K562 (cell line): ENCODE measurements at regions not wholly inside any gene's neighbourhood (a gene's known extent, or its start where the extent isn't known, plus 50 kb on each side); places are given as distances from the start of the nearest gene placed in this dataset.

ENCODE experiments used
- ATAC-seq: fragments of 200-7000 bp; cut with Tn5 transposase; 3 replicates; pipeline ENCODE4 v1.9.1; 2020; ENCODE audit warnings: moderate library complexity
- BruUV-seq: library from RNA; stranded (reverse); fragments of 400-500 nt; replicated peaks from 2 replicates; lab custom pipeline; 2021; lab: Mats Ljungman, UMichigan
- CTCF ChIA-PET: fragments of 300-600 bp; formaldehyde crosslinking; extraction: SDS; loops from one replicate; lab custom pipeline; 2021; ENCODE audit warnings: low intra/inter-chr PET ratio; lab: Yijun Ruan, JAX
- POLR2A ChIA-PET: fragments of 300-600, 350-650 bp; sonication (Branson Sonifier 250); formaldehyde crosslinking; extraction: SDS; loops from one replicate; lab custom pipeline; 2021; ENCODE audit warnings: antibody characterized with exemption, inconsistent platforms; lab: Yijun Ruan, JAX
- DNase-seq, 4 experiments: peaks; one replicate each; pipeline versions ENCODE4 v3.0.0 to v3.0.0-alpha.2; 2011 to 2018; ENCODE audit warnings: low spot score in 3 of 4, mixed read lengths in 3 of 4; ENCODE audit errors: extremely low read depth in 1 of 4
- FAIRE-seq: peaks from 2 replicates; lab custom pipeline; 2011; peaks lifted over from hg19 to GRCh38; lab: Jason Lieb, UNC
- H2AFZ ChIP-seq: 2 replicates; pipeline ENCODE4 v1.6.0; 2011; ENCODE audit warnings: low read depth, low read length, control low read depth, inconsistent platforms
- H3K27ac ChIP-seq: fragments of 200-600 bp; 3 replicates; pipeline ENCODE4 v1.8.0; 2011; ENCODE audit warnings: low read depth, mild to moderate bottlenecking, control low read depth, inconsistent platforms, low read length, moderate library complexity, mixed read lengths; ENCODE audit errors: extremely low read depth
- H3K27me3 ChIP-seq, 2 experiments: fragments of 300-600 bp in 1 of 2; 2 replicates in 1 of 2; 3 replicates in 1 of 2; pipeline versions ENCODE4 v1.6.0 to v1.8.0; 2011; ENCODE audit warnings: inconsistent platforms in 2 of 2, low read length in 2 of 2, mild to moderate bottlenecking in 1 of 2, mixed read lengths in 1 of 2, moderate library complexity in 1 of 2; ENCODE audit not compliant: control insufficient read depth in 2 of 2, insufficient read depth in 2 of 2
- H3K36me3 ChIP-seq: fragments of 300-600 bp; 3 replicates; pipeline ENCODE4 v1.8.0; 2011; ENCODE audit warnings: mild to moderate bottlenecking, low read length, inconsistent platforms; ENCODE audit not compliant: control insufficient read depth, insufficient read depth
- H3K4me1 ChIP-seq, 2 experiments: fragments of 200-600 bp in 1 of 2; replicated peaks in 1 of 2; 2 replicates in 1 of 2; 3 replicates in 1 of 2; pipeline versions ENCODE4 v1.5.1 to v1.8.0; 2011; ENCODE audit warnings: inconsistent platforms in 2 of 2, low read length in 2 of 2, mild to moderate bottlenecking in 1 of 2, mixed read lengths in 1 of 2, moderate library complexity in 1 of 2; ENCODE audit not compliant: control insufficient read depth in 2 of 2, insufficient read depth in 2 of 2
- H3K4me2 ChIP-seq: 2 replicates; pipeline ENCODE4 v1.6.1; 2011; ENCODE audit warnings: low read length, control low read depth, inconsistent platforms, mixed read lengths; ENCODE audit not compliant: insufficient read depth
- H3K4me3 ChIP-seq: fragments of 200-600 bp; sonication (generic), shearing (Covaris generic); 2 replicates; pipeline ENCODE4 v1.5.1; 2016; ENCODE audit warnings: control low read depth, inconsistent platforms
- H3K79me2 ChIP-seq: fragments of 200-600 bp; 3 replicates; pipeline ENCODE4 v1.8.0; 2011; ENCODE audit warnings: low read length, inconsistent platforms; ENCODE audit not compliant: control insufficient read depth, insufficient read depth
- H3K9ac ChIP-seq, 2 experiments: 2 replicates each; pipeline versions ENCODE4 v1.6.0 to v1.6.1; 2011; ENCODE audit warnings: low read depth in 2 of 2, low read length in 2 of 2, control low read depth in 1 of 2, inconsistent platforms in 1 of 2, mild to moderate bottlenecking in 1 of 2, mixed read lengths in 1 of 2; ENCODE audit not compliant: insufficient read depth in 1 of 2
- H3K9me1 ChIP-seq: one replicate; pipeline ENCODE4 v1.6.0; 2011; ENCODE audit warnings: inconsistent platforms, mild to moderate bottlenecking, low read length, moderate library complexity; ENCODE audit not compliant: control insufficient read depth, insufficient read depth
- H3K9me3 ChIP-seq: replicated peaks from 2 replicates; pipeline ENCODE4 v1.5.1; 2011; ENCODE audit warnings: low read depth, low read length, inconsistent platforms; ENCODE audit not compliant: control insufficient read depth, insufficient read depth
- H4K20me1 ChIP-seq: replicated peaks from 2 replicates; pipeline ENCODE4 v1.6.1; 2011; ENCODE audit warnings: low read length, inconsistent platforms, mixed read lengths; ENCODE audit not compliant: control insufficient read depth, insufficient read depth
- CREM ChIP-seq: IDR thresholded peaks from 2 replicates; pipeline ENCODE4 v1.6.1; 2014; ENCODE audit warnings: antibody characterized with exemption, low read depth
- ESRRA ChIP-seq: fragments of 450-650 bp; IDR thresholded peaks from 2 replicates; pipeline ENCODE4 v1.6.1; 2014; ENCODE audit warnings: low read depth, mild to moderate bottlenecking, moderate library complexity, borderline replicate concordance
- KLF6 ChIP-seq: fragments of 250-450 bp; sonication (Bioruptor Pico); IDR thresholded peaks from 2 replicates; pipeline ENCODE4 v1.4.0; 2020; ENCODE audit warnings: mild to moderate bottlenecking, moderate library complexity, borderline replicate concordance
- MBD2 ChIP-seq: sonication (generic); IDR thresholded peaks from 2 replicates; pipeline ENCODE4 v1.6.1; 2016; ENCODE audit warnings: low read depth, borderline replicate concordance
- MCM2 ChIP-seq: fragments of 450-650 bp; IDR thresholded peaks from 2 replicates; pipeline ENCODE4 v1.6.1; 2017; ENCODE audit warnings: low read depth, mild to moderate bottlenecking
- MEIS2 ChIP-seq: fragments of 450-650 bp; IDR thresholded peaks from 2 replicates; pipeline ENCODE4 v1.6.1; 2014; ENCODE audit warnings: mild to moderate bottlenecking; ENCODE audit not compliant: partially characterized antibody
- NUFIP1 ChIP-seq: fragments of 450-650 bp; IDR thresholded peaks from 2 replicates; pipeline ENCODE4 v1.6.1; 2018; ENCODE audit not compliant: partially characterized antibody
- PHF21A ChIP-seq: fragments of 450-650 bp; IDR thresholded peaks from 2 replicates; pipeline ENCODE4 v1.6.1; 2017; ENCODE audit warnings: low read depth, borderline replicate concordance
- POLR2A ChIP-seq: fragments of 450-650 bp; conservative IDR thresholded peaks from 2 replicates; pipeline ENCODE4 v1.6.1; 2016
- POLR2AphosphoS2 ChIP-seq: IDR thresholded peaks from 2 replicates; pipeline ENCODE4 v1.6.1; 2012; ENCODE audit warnings: low read length, improper control_type of control experiment
- RCOR1 ChIP-seq, 2 experiments: IDR thresholded peaks; 2 replicates each; pipeline ENCODE4 v1.6.1; 2012; ENCODE audit warnings: low read depth in 2 of 2, low read length in 2 of 2, borderline replicate concordance in 1 of 2, improper control_type of control experiment in 1 of 2
- SLC30A9 ChIP-seq: fragments of 250-450 bp; sonication (Bioruptor Pico); IDR thresholded peaks from 2 replicates; pipeline ENCODE4 v1.8.0; 2022; ENCODE audit warnings: mild to moderate bottlenecking, moderate library complexity
- TAL1 ChIP-seq: fragments of 450-650 bp; IDR thresholded peaks from 2 replicates; pipeline ENCODE4 v1.6.1; 2016; ENCODE audit warnings: mild to moderate bottlenecking
- ZEB2 ChIP-seq: fragments of 450-650 bp; IDR thresholded peaks from 2 replicates; pipeline ENCODE4 v1.6.1; 2016
- ZKSCAN3 ChIP-seq: fragments of 250-450 bp; sonication (Bioruptor Pico); IDR thresholded peaks from 2 replicates; pipeline ENCODE4 v1.4.0; 2020
- WGBS: fragments of 100-300 bp; shearing (Covaris generic); methylation state at CpG from one replicate; pipeline ENCODE4 v1.1.6; 2016; ENCODE audit warnings: low coverage, mixed read lengths; ENCODE audit not compliant: insufficient coverage; ENCODE audit errors: missing lambda C conversion rate; 5-methylcytosine and 5-hydroxymethylcytosine counted together
- in situ Hi-C: fragments of 300-500 bp; cut with MboI; formaldehyde crosslinking; loops from 4 replicates; pipeline ENCODE4 v1.15.0; 2018; ENCODE audit warnings: inconsistent platforms, mixed read lengths
- intact Hi-C: fragments of 100-400 bp; cut with micrococcal nuclease; formaldehyde crosslinking; loops from 2 replicates; pipeline ENCODE4 v1.14.2; 2022
- TF ChIP-seq, protein P1 (sequence below): sonication (generic); formaldehyde crosslinking; IDR thresholded peaks from 2 replicates; pipeline ENCODE4 v1.8.0; 2022; ENCODE audit warnings: missing genetic modification reagents, mild to moderate bottlenecking, borderline replicate concordance
- TF ChIP-seq, protein P2 (sequence below): fragments of 450-650 bp; IDR thresholded peaks from 2 replicates; pipeline ENCODE4 v1.6.1; 2018; ENCODE audit not compliant: partially characterized antibody

DNA sequence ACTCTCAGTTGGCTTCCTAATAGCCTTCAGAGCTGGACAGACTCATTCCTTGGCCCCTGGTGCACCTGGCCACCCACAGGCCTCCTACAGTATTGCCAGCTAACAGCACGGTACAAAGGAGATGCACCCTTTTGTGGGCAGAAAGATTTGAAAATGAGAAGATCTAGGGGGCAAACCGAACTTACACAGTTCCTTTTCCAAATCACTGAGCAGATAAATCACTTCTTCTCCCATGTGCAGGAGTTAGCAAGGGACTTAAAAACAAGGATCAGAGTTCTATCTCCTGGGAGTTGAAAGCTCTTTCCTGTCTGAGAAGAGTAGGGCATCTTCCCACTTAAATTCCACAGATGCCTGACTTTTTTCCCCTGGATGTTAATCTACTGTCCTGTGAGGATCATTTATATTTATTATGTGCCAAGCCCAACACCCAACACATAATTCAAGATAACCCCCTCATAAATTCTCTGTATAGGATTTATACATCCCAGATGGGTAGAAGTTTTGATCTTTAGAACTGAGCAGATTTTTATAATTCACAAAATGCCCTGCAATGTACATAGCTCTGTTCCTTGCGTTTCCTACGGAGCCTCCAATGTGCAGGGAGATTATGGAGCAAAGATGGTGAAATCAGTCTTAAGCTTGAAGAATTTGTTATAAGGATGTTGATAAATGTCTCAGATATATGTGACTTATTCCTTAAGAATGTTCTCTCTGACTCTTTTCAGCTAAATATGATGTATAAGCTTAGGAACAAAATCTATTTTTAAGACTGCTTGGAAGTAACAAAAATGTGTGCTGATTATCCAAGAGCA lies 207.2 kb upstream of the DAPK1 start (continued):
- TF ChIP-seq, protein P1, sequence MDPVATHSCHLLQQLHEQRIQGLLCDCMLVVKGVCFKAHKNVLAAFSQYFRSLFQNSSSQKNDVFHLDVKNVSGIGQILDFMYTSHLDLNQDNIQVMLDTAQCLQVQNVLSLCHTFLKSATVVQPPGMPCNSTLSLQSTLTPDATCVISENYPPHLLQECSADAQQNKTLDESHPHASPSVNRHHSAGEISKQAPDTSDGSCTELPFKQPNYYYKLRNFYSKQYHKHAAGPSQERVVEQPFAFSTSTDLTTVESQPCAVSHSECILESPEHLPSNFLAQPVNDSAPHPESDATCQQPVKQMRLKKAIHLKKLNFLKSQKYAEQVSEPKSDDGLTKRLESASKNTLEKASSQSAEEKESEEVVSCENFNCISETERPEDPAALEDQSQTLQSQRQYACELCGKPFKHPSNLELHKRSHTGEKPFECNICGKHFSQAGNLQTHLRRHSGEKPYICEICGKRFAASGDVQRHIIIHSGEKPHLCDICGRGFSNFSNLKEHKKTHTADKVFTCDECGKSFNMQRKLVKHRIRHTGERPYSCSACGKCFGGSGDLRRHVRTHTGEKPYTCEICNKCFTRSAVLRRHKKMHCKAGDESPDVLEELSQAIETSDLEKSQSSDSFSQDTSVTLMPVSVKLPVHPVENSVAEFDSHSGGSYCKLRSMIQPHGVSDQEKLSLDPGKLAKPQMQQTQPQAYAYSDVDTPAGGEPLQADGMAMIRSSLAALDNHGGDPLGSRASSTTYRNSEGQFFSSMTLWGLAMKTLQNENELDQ = no peak
- TF ChIP-seq KLF6 (CRISPR knock-in tag) (no peak), SLC30A9 (no peak)

DNA sequence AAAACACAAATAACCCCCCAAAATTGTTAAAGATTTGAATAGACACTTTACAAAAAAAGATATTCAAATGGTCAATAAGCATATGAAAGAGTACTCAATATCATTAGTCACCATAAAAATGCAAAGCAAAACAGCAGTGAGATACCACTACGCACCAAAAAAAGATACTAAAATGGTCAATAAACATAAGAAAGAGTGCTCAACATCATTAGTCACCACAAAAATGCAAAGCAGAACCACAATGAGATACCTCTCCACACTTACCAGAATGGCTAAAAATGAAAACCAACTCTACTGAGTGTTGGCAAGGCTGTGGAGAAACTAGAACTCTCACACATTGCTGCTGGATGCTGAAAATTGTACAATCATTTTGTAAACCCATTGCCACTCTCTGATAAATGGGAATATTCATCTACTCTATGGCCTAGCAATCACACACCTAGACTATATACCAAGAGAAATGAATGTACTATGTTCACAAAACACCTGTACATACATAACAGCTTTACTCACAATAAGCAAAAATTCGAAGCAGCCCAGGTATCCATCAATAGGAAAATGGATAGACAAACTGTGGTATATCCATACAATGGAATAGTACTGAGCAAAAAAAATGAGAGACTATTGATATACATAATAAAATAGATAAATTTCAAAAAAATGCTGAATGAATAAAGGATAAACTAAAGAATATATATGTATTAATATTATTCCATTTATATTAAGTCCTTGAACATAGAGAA lies 205.0 kb upstream of the DAPK1 start:
- no peak overlapping the region for H3K4me2 ChIP-seq
- ATAC-seq = no peak
- no peak for TF ChIP-seq PHF21A
- no peak for TF ChIP-seq ZKSCAN3 (CRISPR knock-in tag)
- TF ChIP-seq RCOR1 (IDR thresholded peaks at IDR 0.05; ENCODE audit: borderline replicate concordance in 1 of 2, low read depth in 2 of 2, low read length in 2 of 2) = no peak
- TF ChIP-seq ZEB2 = no peak
- TF ChIP-seq NUFIP1 = no peak
- TF ChIP-seq CREM = no peak
- no peak for TF ChIP-seq MBD2
- no peak for TF ChIP-seq POLR2A
- no peak for TF ChIP-seq MCM2
- TF ChIP-seq MEIS2 = no peak
- TF ChIP-seq POLR2AphosphoS2 = no peak
- TF ChIP-seq, protein P2, sequence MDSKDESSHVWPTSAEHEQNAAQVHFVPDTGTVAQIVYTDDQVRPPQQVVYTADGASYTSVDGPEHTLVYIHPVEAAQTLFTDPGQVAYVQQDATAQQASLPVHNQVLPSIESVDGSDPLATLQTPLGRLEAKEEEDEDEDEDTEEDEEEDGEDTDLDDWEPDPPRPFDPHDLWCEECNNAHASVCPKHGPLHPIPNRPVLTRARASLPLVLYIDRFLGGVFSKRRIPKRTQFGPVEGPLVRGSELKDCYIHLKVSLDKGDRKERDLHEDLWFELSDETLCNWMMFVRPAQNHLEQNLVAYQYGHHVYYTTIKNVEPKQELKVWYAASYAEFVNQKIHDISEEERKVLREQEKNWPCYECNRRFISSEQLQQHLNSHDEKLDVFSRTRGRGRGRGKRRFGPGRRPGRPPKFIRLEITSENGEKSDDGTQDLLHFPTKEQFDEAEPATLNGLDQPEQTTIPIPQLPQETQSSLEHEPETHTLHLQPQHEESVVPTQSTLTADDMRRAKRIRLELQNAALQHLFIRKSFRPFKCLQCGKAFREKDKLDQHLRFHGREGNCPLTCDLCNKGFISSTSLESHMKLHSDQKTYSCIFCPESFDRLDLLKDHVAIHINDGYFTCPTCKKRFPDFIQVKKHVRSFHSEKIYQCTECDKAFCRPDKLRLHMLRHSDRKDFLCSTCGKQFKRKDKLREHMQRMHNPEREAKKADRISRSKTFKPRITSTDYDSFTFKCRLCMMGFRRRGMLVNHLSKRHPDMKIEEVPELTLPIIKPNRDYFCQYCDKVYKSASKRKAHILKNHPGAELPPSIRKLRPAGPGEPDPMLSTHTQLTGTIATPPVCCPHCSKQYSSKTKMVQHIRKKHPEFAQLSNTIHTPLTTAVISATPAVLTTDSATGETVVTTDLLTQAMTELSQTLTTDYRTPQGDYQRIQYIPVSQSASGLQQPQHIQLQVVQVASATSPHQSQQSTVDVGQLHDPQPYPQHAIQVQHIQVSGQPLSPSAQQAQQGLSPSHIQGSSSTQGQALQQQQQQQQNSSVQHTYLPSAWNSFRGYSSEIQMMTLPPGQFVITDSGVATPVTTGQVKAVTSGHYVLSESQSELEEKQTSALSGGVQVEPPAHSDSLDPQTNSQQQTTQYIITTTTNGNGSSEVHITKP = no peak
- no peak for TF ChIP-seq ESRRA
- no peak for TF ChIP-seq TAL1

More for the DNA sequence above, 205.0 kb upstream of the DAPK1 start:
- no peak for DNase-seq
- no peaks in the 10 kb centered on the region for H3K9me3 ChIP-seq
- no peaks in the 10 kb centered on the region for H3K36me3 ChIP-seq
- no peaks in the 10 kb centered on the region for H3K9me1 ChIP-seq
- in situ Hi-C loops = no loop called here
- no TSS peak for BruUV-seq
- ChIA-PET CTCF (no interaction called here), POLR2A (no interaction called here)
- 0% methylated on average over 2 of the region's 2 CpGs for WGBS
- H2AFZ ChIP-seq = no peak overlapping the region
- H3K9ac ChIP-seq = no peak overlapping the region
- intact Hi-C loops = no loop called here
- H3K27me3 ChIP-seq = peaks cover 0 to 3% of the 10 kb centered on the region in 2 experiments; a peak in 1 of 5 replicates
- no peaks in the 10 kb centered on the region for H4K20me1 ChIP-seq
- no peaks in the 10 kb centered on the region for H3K4me1 ChIP-seq
- no peaks in the 10 kb centered on the region for H3K79me2 ChIP-seq
- no peak overlapping the region for H3K4me3 ChIP-seq
- H3K27ac ChIP-seq = no peak overlapping the region
- FAIRE-seq = no peak
